Transverse colon (tissue), 4 donors: ENCODE measurements at regions not wholly inside any gene's neighbourhood (a gene's known extent, or its start where the extent isn't known, plus 50 kb on each side); places are given as distances from the start of the nearest gene placed in this dataset.

Source experiments
- DNase-seq: peaks from one replicate; pipeline ENCODE4 v3.0.0-alpha.2; 2019
- H3K27ac ChIP-seq, 4 donors: fragments of 200-600 bp; sonication (generic); 2 replicates each; pipeline ENCODE4 v1.5.1; 2016 to 2018; ENCODE audit warnings: inconsistent platforms in 4 of 4
- H3K27me3 ChIP-seq: fragments of 200-600 bp; sonication (generic); 2 replicates; pipeline ENCODE4 v1.5.1; 2017; ENCODE audit warnings: inconsistent platforms
- H3K36me3 ChIP-seq, 4 donors: fragments of 200-600 bp; sonication (generic); 2 replicates each; pipeline ENCODE4 v1.5.1; 2017 to 2019; ENCODE audit warnings: inconsistent platforms in 4 of 4
- H3K4me1 ChIP-seq, 4 donors: fragments of 200-600 bp; sonication (generic); 2 replicates each; pipeline ENCODE4 v1.5.1; 2017 to 2020; ENCODE audit warnings: inconsistent platforms in 4 of 4
- H3K4me3 ChIP-seq, 4 donors: fragments of 200-600 bp; sonication (generic); 1 replicate in 1 of 4; 2 replicates in 3 of 4; pipeline versions ENCODE4 v1.5.1 to v1.6.1; 2017 to 2019; ENCODE audit warnings: inconsistent platforms in 4 of 4
- H3K9me3 ChIP-seq, 2 donors: fragments of 200-600 bp; sonication (generic); 2 replicates each; pipeline ENCODE4 v1.5.1; 2017 to 2019; ENCODE audit warnings: inconsistent platforms in 2 of 2
- CTCF ChIP-seq, 5 experiments: fragments of 200-600 bp in 3 of 5; fragments of 450-650 bp in 2 of 5; sonication (generic) in 3 of 5; IDR thresholded peaks; 1 replicate in 2 of 5; 2 replicates in 3 of 5; pipeline ENCODE4 v1.5.1; 2016 to 2017; ENCODE audit warnings: antibody characterized with exemption in 5 of 5, inconsistent platforms in 3 of 5, mild to moderate bottlenecking in 2 of 5, moderate library complexity in 1 of 5
- EP300 ChIP-seq: sonication (generic); formaldehyde crosslinking; IDR thresholded peaks from one replicate; pipeline ENCODE4 v1.6.1; 2017; ENCODE audit warnings: antibody characterized with exemption, low read depth
- POLR2A ChIP-seq: fragments of 450-650 bp; IDR thresholded peaks from one replicate; pipeline ENCODE4 v1.6.1; 2016; ENCODE audit warnings: antibody characterized with exemption, mild to moderate bottlenecking, moderate library complexity
- POLR2AphosphoS5 ChIP-seq, 3 donors: sonication (generic); formaldehyde crosslinking; IDR thresholded peaks; one replicate each; pipeline ENCODE4 v1.6.1; 2016; ENCODE audit warnings: antibody characterized with exemption in 3 of 3
- WGBS, 2 donors: methylation state at CpG; one replicate each; pipeline ENCODE4 v1.1.5; 2018; ENCODE audit warnings: low coverage in 1 of 2; 5-methylcytosine and 5-hydroxymethylcytosine counted together
- in situ Hi-C, 4 donors: fragments of 200-750 bp; cut with MboI; loops; one replicate each; pipeline versions ENCODE4 v1.15.0 to v1.15.1; 2017; ENCODE audit warnings: low sequenced_read_pairs in 3 of 4, low pct_ligation_motif_present in 1 of 4, low pct_unique_long_range_greater_than_20kb in 1 of 4
- intact Hi-C: fragments of 100-400 bp; cut with DNase I; formaldehyde crosslinking; loops from one replicate; pipeline ENCODE4 v1.15.1; 2023; ENCODE audit warnings: low total_unique reads
- small RNA-seq, 4 donors: library from RNA; depleted of rRNA; stranded (forward); fragments of <200 nt; gene quantifications; one replicate each; pipeline ENCODE3, GENCODE V24; 2016

DNA sequence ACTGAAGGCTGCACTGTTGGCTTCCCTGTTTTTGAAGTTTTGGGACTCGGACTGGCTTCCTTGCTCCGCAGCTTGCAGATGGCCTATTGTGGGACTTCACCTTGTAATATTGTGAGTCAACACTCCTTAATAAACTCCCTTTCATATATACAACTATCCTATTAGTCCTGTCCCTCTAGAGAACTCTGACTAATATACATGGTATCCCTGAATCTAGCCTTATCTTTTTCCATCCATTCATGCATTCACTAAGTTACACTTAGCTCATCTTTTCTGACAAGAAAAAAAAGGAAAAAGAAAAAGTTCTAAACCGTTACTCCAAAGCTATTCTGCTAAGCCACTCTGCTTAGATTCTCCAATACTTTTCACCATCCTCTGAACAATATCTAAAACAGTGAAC is 1260.2 kb upstream of the PCDH7 start:
- Histone ChIP-seq H3K36me3 (no peaks in the 10 kb centered on the region), H3K4me1 (no peaks in the 10 kb centered on the region), H3K27ac (no peak overlapping the region), H3K9me3 (no peaks in the 10 kb centered on the region), H3K4me3 (no peak overlapping the region), H3K27me3 (no peaks in the 10 kb centered on the region)
- 76 to 77% methylated on average over 3 of the region's 3 CpGs for WGBS, 2 donors
- no peak for DNase-seq
- in situ Hi-C loops, result no loop called here
- intact Hi-C loops, result no loop called here
- TF ChIP-seq CTCF (IDR thresholded peaks at IDR 0.05) (no peak), POLR2A (no peak), EP300 (no peak), POLR2AphosphoS5 (IDR thresholded peaks at IDR 0.05) (no peak)

DNA sequence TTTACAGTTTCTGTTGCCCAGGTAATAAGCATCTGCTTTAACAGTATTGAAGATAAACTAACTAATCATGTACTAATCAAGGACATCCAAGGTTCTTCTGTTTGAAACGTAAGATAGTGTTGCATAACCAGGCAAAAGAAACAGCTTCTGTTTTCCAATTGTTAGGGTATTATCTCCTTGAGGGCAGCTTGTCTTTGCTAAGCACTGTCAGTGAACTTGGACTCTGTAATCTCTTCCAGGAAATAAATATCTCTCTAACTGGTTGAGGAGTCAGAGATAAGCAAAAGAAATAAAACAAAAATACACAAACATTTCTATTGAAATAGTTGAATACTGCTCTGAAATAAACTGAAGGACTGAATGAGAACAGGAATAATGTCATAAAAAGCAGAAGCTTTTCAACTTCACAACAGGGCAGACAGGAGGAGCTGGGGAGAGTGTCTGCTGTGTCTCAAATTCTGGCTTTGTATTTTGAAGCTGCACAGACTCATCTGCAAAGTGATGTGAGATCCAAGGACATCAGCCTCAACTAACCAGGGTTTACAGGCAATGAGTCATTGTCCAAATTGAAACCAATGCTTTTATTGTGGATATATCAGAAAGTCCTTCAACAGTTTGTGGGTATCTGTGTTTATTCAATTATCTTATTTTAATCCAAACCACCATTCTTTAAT is 1253.0 kb upstream of the PCDH7 start:
- in situ Hi-C loops, result no loop called here
- Histone ChIP-seq H3K4me1 (no peaks in the 10 kb centered on the region), H3K4me3 (no peak overlapping the region), H3K27ac (no peak overlapping the region), H3K36me3 (no peaks in the 10 kb centered on the region), H3K27me3 (no peaks in the 10 kb centered on the region), H3K9me3 (no peaks in the 10 kb centered on the region)
- no peak for DNase-seq
- intact Hi-C loops, result no loop called here
- 20 to 31% methylated on average over 1 of the region's 1 CpG for WGBS, 2 donors
- TF ChIP-seq CTCF (IDR thresholded peaks at IDR 0.05) (no peak), POLR2AphosphoS5 (IDR thresholded peaks at IDR 0.05) (no peak), EP300 (no peak), POLR2A (no peak)

Small RNAs in the stretch of these regions (small RNA-seq; reads per million reads assigned to genes)
- gene RF00019 (0 reads per million in 4 donors), gene RN7SL101P (0 reads per million in 4 donors)
